ENCODE measurements at regions not wholly inside any gene's neighbourhood (a gene's known extent, or its start where the extent isn't known, plus 50 kb on each side); places are given as distances from the start of the nearest gene placed in this dataset.

DNA sequence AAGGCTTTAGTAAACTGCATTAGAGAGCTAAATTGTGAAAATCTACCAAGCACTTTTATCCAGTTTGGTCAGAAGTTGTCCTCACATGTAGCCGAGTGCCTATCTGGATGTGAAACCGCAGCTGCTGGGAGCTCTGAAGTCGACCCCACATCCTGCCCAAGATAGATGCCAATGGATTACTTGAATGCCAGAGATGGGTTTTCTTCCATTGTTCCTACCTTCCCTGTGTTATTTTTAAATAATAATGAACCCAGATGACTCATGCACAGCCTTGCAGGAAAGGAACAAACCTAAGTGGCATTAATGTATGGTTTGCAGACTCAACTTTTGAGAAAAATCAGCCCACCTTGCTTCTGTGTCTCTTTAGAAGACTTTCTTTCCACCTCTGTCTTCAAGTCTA lies 408.5 kb downstream of the FBXO15 start:
- TF ChIP-seq CTCF (IDR thresholded peaks at IDR 0.05) = no peak
- Histone ChIP-seq H3K27me3 (no peaks in the 10 kb centered on the region), H3K27ac (no peak overlapping the region), H3K9me3 (no peaks in the 10 kb centered on the region), H3K4me1 (no peaks in the 10 kb centered on the region), H3K4me3 (no peak overlapping the region), H3K36me3 (no peaks in the 10 kb centered on the region)
- intact Hi-C loops (cut with DNase I) = no loop called here
- no peak for DNase-seq (ENCODE audit: low spot score in 2 of 2)

DNA sequence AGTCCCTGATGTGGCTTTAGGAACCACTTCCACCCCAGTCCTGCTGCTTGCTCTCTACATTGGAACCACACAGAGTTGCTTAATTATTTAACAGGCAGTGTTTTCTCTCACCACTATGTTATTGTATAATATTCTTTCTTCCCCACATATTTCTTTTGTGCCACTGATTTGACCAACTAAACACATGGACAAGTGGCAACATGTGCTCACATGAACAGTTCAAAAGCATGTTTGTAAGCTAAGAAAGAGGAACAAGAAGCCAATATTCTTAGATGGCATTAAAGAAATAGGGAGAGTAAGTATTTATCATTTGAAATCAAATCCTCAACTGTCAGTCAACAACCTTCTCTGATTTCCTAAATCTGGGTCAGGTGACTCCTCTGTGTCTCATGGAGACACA lies 409.6 kb downstream of the FBXO15 start:
- Histone ChIP-seq H3K27ac (no peak overlapping the region), H3K4me1 (no peaks in the 10 kb centered on the region), H3K9me3 (no peaks in the 10 kb centered on the region), H3K36me3 (no peaks in the 10 kb centered on the region), H3K27me3 (no peaks in the 10 kb centered on the region), H3K4me3 (no peak overlapping the region)
- intact Hi-C loops (cut with DNase I) = no loop called here
- DNase-seq (ENCODE audit: low spot score in 2 of 2) = no peak
- TF ChIP-seq CTCF (IDR thresholded peaks at IDR 0.05) = no peak

GRCh38 chr18:73735836-73736235 lies 411.8 kb downstream of the FBXO15 start:
- Histone ChIP-seq H3K27ac (no peak overlapping the region), H3K27me3 (no peaks in the 10 kb centered on the region), H3K4me3 (no peak overlapping the region), H3K4me1 (no peaks in the 10 kb centered on the region), H3K9me3 (no peaks in the 10 kb centered on the region), H3K36me3 (no peaks in the 10 kb centered on the region)
- TF ChIP-seq CTCF (IDR thresholded peaks at IDR 0.05) = no peak
- no peak for DNase-seq (ENCODE audit: low spot score in 2 of 2)
- intact Hi-C loops (cut with DNase I) = no loop called here

DNA sequence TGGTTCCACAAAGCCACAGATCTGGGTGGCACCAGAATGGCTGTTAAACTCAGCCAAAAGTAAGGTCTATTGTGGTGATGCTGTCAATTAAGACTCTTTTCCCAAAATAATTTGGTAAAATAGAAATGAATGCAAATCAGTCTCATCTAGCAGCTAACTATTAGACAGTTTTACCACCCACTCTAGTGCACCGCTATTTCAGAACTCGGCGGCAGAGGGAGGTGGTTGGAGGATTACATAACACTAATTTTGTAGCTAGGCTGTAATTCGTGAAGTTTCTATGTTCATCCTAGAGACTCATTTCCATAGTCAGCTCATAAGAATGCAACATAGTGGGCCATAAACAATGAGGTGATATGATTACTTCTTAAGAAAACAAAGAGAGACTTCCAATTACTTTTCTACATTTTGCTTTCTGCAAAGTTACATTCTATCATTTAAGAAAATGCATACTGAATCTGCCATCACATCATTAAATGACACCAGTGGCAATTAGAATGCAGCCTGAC lies 413.8 kb downstream of the FBXO15 start:
- no peak for DNase-seq (ENCODE audit: low spot score in 2 of 2)
- Histone ChIP-seq H3K36me3 (no peaks in the 10 kb centered on the region), H3K4me3 (no peak overlapping the region), H3K27me3 (no peaks in the 10 kb centered on the region), H3K4me1 (no peaks in the 10 kb centered on the region), H3K9me3 (no peaks in the 10 kb centered on the region), H3K27ac (no peak overlapping the region)
- intact Hi-C loops (cut with DNase I) = no loop called here
- no peak for TF ChIP-seq CTCF (IDR thresholded peaks at IDR 0.05)

GRCh38 chr18:73733376-73733775 lies 414.3 kb downstream of the FBXO15 start:
- DNase-seq (ENCODE audit: low spot score in 2 of 2) = no peak
- no peak overlapping the region for H3K27ac ChIP-seq
- intact Hi-C loops (cut with DNase I) = no loop called here

More at GRCh38 chr18:73733376-73733775, 414.3 kb downstream of the FBXO15 start:
- no peaks in the 10 kb centered on the region for H3K4me1 ChIP-seq
- H3K36me3 ChIP-seq = no peaks in the 10 kb centered on the region
- H3K4me3 ChIP-seq = no peak overlapping the region
- no peaks in the 10 kb centered on the region for H3K9me3 ChIP-seq
- TF ChIP-seq CTCF (IDR thresholded peaks at IDR 0.05) = no peak
- no peaks in the 10 kb centered on the region for H3K27me3 ChIP-seq

Measured in ascending aorta (tissue), 2 donors.